Colonic mucosa (tissue), 4 donors: ENCODE measurements at regions not wholly inside any gene's neighbourhood (a gene's known extent, or its start where the extent isn't known, plus 50 kb on each side); places are given as distances from the start of the nearest gene placed in this dataset.

Experiments
- DNase-seq: peaks from one replicate; pipeline ENCODE4 v3.0.0-alpha.2; 2020
- H3K27ac ChIP-seq: fragments of 200-600 bp; one replicate; pipeline ENCODE4 v1.8.0; 2021
- H3K27me3 ChIP-seq: fragments of 200-600 bp; one replicate; pipeline ENCODE4 v1.8.0; 2021
- H3K36me3 ChIP-seq: fragments of 200-600 bp; one replicate; pipeline ENCODE4 v1.8.0; 2021
- H3K4me1 ChIP-seq: fragments of 200-600 bp; one replicate; pipeline ENCODE4 v1.8.0; 2021; ENCODE audit warnings: mild to moderate bottlenecking
- H3K4me3 ChIP-seq: fragments of 200-600 bp; one replicate; pipeline ENCODE4 v1.8.0; 2021
- H3K9ac ChIP-seq, 2 donors: one replicate each; pipeline ENCODE4 v1.7.0; 2013; ENCODE audit warnings: control low read depth in 2 of 2, low read depth in 2 of 2, low read length in 2 of 2
- H3K9me3 ChIP-seq: fragments of 200-600 bp; one replicate; pipeline ENCODE4 v1.8.0; 2021
- CTCF ChIP-seq: fragments of 200-600 bp; IDR thresholded peaks from one replicate; pipeline ENCODE4 v1.8.0; 2022; ENCODE audit warnings: antibody characterized with exemption, mild to moderate bottlenecking
- intact Hi-C: fragments of 100-400 bp; cut with DNase I; formaldehyde crosslinking; loops from one replicate; pipeline ENCODE4 v1.14.1; 2022
- donor health status: healthy.
- donor health status: DM: no; HTN: no; CAD: no.
- donor health status: DM: no; HTN: no; CAD: no.

- no peaks in the 10 kb centered on the region for H3K4me1 ChIP-seq
- DNase-seq: no peak
- no peak for TF ChIP-seq CTCF
- no peaks in the 10 kb centered on the region for H3K9me3 ChIP-seq
- H3K9ac ChIP-seq: no peak overlapping the region
- intact Hi-C loops: no loop called here
- H3K4me3 ChIP-seq: no peak overlapping the region
- H3K27me3 ChIP-seq: no peaks in the 10 kb centered on the region
- no peak overlapping the region for H3K27ac ChIP-seq
- no peaks in the 10 kb centered on the region for H3K36me3 ChIP-seq
Observed at GRCh38 chr12:18899162-18899561, 161.2 kb downstream of the CAPZA3 start.

GRCh38 chr12:18899678-18900317 is 161.9 kb downstream of the CAPZA3 start:
- TF ChIP-seq CTCF: no peak
- Histone ChIP-seq H3K9me3 (no peaks in the 10 kb centered on the region), H3K27ac (no peak overlapping the region), H3K36me3 (no peaks in the 10 kb centered on the region), H3K4me1 (no peaks in the 10 kb centered on the region), H3K27me3 (no peaks in the 10 kb centered on the region), H3K9ac (no peak overlapping the region), H3K4me3 (no peak overlapping the region)
- DNase-seq: no peak
- intact Hi-C loops: no loop called here

GRCh38 chr12:18905134-18905533 is 167.2 kb downstream of the CAPZA3 start:
- no peaks in the 10 kb centered on the region for H3K36me3 ChIP-seq
- H3K9ac ChIP-seq: no peak overlapping the region
- H3K4me3 ChIP-seq: no peak overlapping the region
- H3K4me1 ChIP-seq: no peaks in the 10 kb centered on the region
- H3K9me3 ChIP-seq: no peaks in the 10 kb centered on the region
- intact Hi-C loops: no loop called here
- no peak for DNase-seq
- no peak for TF ChIP-seq CTCF
- no peak overlapping the region for H3K27ac ChIP-seq
- H3K27me3 ChIP-seq: no peaks in the 10 kb centered on the region

GRCh38 chr12:18906395-18906794 is 168.5 kb downstream of the CAPZA3 start:
- H3K27ac ChIP-seq: no peak overlapping the region
- intact Hi-C loops: no loop called here
- no peak for TF ChIP-seq CTCF

GRCh38 chr12:18907127-18907526 is 169.2 kb downstream of the CAPZA3 start:
- Histone ChIP-seq H3K9ac (no peak overlapping the region), H3K27ac (no peak overlapping the region), H3K9me3 (no peaks in the 10 kb centered on the region), H3K27me3 (no peaks in the 10 kb centered on the region), H3K36me3 (no peaks in the 10 kb centered on the region), H3K4me1 (no peaks in the 10 kb centered on the region), H3K4me3 (no peak overlapping the region)
- intact Hi-C loops: no loop called here
- TF ChIP-seq CTCF: no peak
- no peak for DNase-seq

More at GRCh38 chr12:18906395-18906794, 168.5 kb downstream of the CAPZA3 start:
- Histone ChIP-seq H3K9ac (no peak overlapping the region), H3K36me3 (no peaks in the 10 kb centered on the region), H3K4me1 (no peaks in the 10 kb centered on the region), H3K9me3 (no peaks in the 10 kb centered on the region), H3K4me3 (no peak overlapping the region), H3K27me3 (no peaks in the 10 kb centered on the region)
- no peak for DNase-seq
